ENCODE measurements at regions not wholly inside any gene's neighbourhood (a gene's known extent, or its start where the extent isn't known, plus 50 kb on each side); places are given as distances from the start of the nearest gene placed in this dataset.

GRCh38 chr5:61806491-61807020 lies 474.5 kb downstream of the ZSWIM6 start:
- H3K4me3 ChIP-seq (ENCODE audit: low read depth, low read length) = no peak overlapping the region
- DNase-seq (ENCODE audit: low read depth) = no peak
- TF ChIP-seq MYC (IDR thresholded peaks at IDR 0.05; ENCODE audit: low read depth, low read length) (no peak), POLR2A (IDR thresholded peaks at IDR 0.05; ENCODE audit: extremely low read depth, insufficient read length) (no peak), CTCF (IDR thresholded peaks at IDR 0.05; ENCODE audit: low read depth, low read length) (no peak), MAX (IDR thresholded peaks at IDR 0.05; ENCODE audit: low read depth, low read length) (no peak)

GRCh38 chr5:61808091-61808490 lies 476.0 kb downstream of the ZSWIM6 start:
- TF ChIP-seq CTCF (IDR thresholded peaks at IDR 0.05; ENCODE audit: low read depth, low read length) = no peak
- no peak for TF ChIP-seq POLR2A (IDR thresholded peaks at IDR 0.05; ENCODE audit: extremely low read depth, insufficient read length)
- TF ChIP-seq MYC (IDR thresholded peaks at IDR 0.05; ENCODE audit: low read depth, low read length) = no peak
- DNase-seq (ENCODE audit: low read depth) = no peak
- H3K4me3 ChIP-seq (ENCODE audit: low read depth, low read length) = no peak overlapping the region

- no peak for DNase-seq (ENCODE audit: low read depth)
- H3K4me3 ChIP-seq (ENCODE audit: low read depth, low read length) = no peak overlapping the region
- TF ChIP-seq CTCF (IDR thresholded peaks at IDR 0.05; ENCODE audit: low read depth, low read length) (no peak), MAX (IDR thresholded peaks at IDR 0.05; ENCODE audit: low read depth, low read length) (no peak), POLR2A (IDR thresholded peaks at IDR 0.05; ENCODE audit: extremely low read depth, insufficient read length) (no peak), MYC (IDR thresholded peaks at IDR 0.05; ENCODE audit: low read depth, low read length) (no peak)
These were observed 476.9 kb downstream of the ZSWIM6 start for GRCh38 chr5:61808909-61809308.

GRCh38 chr5:61809651-61810050 lies 477.6 kb downstream of the ZSWIM6 start:
- no peak overlapping the region for H3K4me3 ChIP-seq (ENCODE audit: low read depth, low read length)
- DNase-seq (ENCODE audit: low read depth) = no peak
- TF ChIP-seq MAX (IDR thresholded peaks at IDR 0.05; ENCODE audit: low read depth, low read length) = no peak
- TF ChIP-seq MYC (IDR thresholded peaks at IDR 0.05; ENCODE audit: low read depth, low read length) = no peak
- no peak for TF ChIP-seq POLR2A (IDR thresholded peaks at IDR 0.05; ENCODE audit: extremely low read depth, insufficient read length)
- TF ChIP-seq CTCF (IDR thresholded peaks at IDR 0.05; ENCODE audit: low read depth, low read length) = no peak

- no peak overlapping the region for H3K4me3 ChIP-seq (ENCODE audit: low read depth, low read length)
- TF ChIP-seq MAX (IDR thresholded peaks at IDR 0.05; ENCODE audit: low read depth, low read length) = no peak
- TF ChIP-seq CTCF (IDR thresholded peaks at IDR 0.05; ENCODE audit: low read depth, low read length) = no peak
- TF ChIP-seq MYC (IDR thresholded peaks at IDR 0.05; ENCODE audit: low read depth, low read length) = no peak
- TF ChIP-seq POLR2A (IDR thresholded peaks at IDR 0.05; ENCODE audit: extremely low read depth, insufficient read length) = no peak
- DNase-seq (ENCODE audit: low read depth) = no peak
These were observed 479.0 kb downstream of the ZSWIM6 start for GRCh38 chr5:61811052-61811451.

- DNase-seq (ENCODE audit: low read depth) = no peak
- H3K4me3 ChIP-seq (ENCODE audit: low read depth, low read length) = no peak overlapping the region
- TF ChIP-seq POLR2A (IDR thresholded peaks at IDR 0.05; ENCODE audit: extremely low read depth, insufficient read length) (no peak), CTCF (IDR thresholded peaks at IDR 0.05; ENCODE audit: low read depth, low read length) (no peak), MYC (IDR thresholded peaks at IDR 0.05; ENCODE audit: low read depth, low read length) (no peak), MAX (IDR thresholded peaks at IDR 0.05; ENCODE audit: low read depth, low read length) (no peak)
These were observed 481.3 kb downstream of the ZSWIM6 start for GRCh38 chr5:61813361-61813760.

All from NB4 (cell line).